BJ (cell line): ENCODE measurements at regions not wholly inside any gene's neighbourhood (a gene's known extent, or its start where the extent isn't known, plus 50 kb on each side); places are given as distances from the start of the nearest gene placed in this dataset.

ENCODE experiments used
- CTCF ChIA-PET: fragments of 350-600 bp; formaldehyde crosslinking; extraction: SDS; loops from one replicate; lab custom pipeline; 2021; ENCODE audit warnings: antibody characterized with exemption, inconsistent platforms; lab: Yijun Ruan, JAX
- POLR2A ChIA-PET: fragments of 300-600 bp; sonication (Branson Sonifier 250); formaldehyde crosslinking; extraction: SDS; loops from one replicate; lab custom pipeline; 2021; ENCODE audit warnings: antibody characterized with exemption; lab: Charles Lee
- DNase-seq: peaks from one replicate; pipeline ENCODE4 v3.0.0-alpha.2; 2011; ENCODE audit warnings: low read depth
- H3K27me3 ChIP-seq: 2 replicates; pipeline ENCODE4 v1.6.0; 2011; ENCODE audit warnings: low read length; ENCODE audit not compliant: control insufficient read depth, insufficient read depth
- H3K36me3 ChIP-seq: 2 replicates; pipeline ENCODE4 v1.5.1; 2011; ENCODE audit warnings: low read length; ENCODE audit not compliant: control insufficient read depth, insufficient read depth
- H3K4me3 ChIP-seq: 2 replicates; pipeline ENCODE4 v1.5.1; 2011; ENCODE audit warnings: low read depth, mild to moderate bottlenecking, control low read depth, low read length
- CTCF ChIP-seq: IDR thresholded peaks from 2 replicates; pipeline ENCODE4 v1.5.1; 2011; ENCODE audit warnings: low read depth, mild to moderate bottlenecking, control low read depth, inconsistent platforms, low read length, moderate library complexity; ENCODE audit not compliant: insufficient read depth

GRCh38 chr14:34094384-34094783 is 143.5 kb upstream of the EGLN3 start:
- TF ChIP-seq CTCF = no peak
- H3K4me3 ChIP-seq = no peak overlapping the region
- DNase-seq = no peak
- H3K27me3 ChIP-seq = no peaks in the 10 kb centered on the region; the same call in 1 of the 2 replicates
- H3K36me3 ChIP-seq = no peaks in the 10 kb centered on the region
- POLR2A ChIA-PET = no interaction called here
- CTCF ChIA-PET = interaction anchor here (1.9 to 13.1 kb wide), 2 partner anchors 134 to 252 kb away, joined by 5 to 304 read pairs; no protein-coding TSS in a partner anchor

- no peaks in the 10 kb centered on the region for H3K36me3 ChIP-seq
- DNase-seq = no peak
- CTCF ChIA-PET = interaction anchor here (1.9 to 13.1 kb wide), 2 partner anchors 134 to 252 kb away, joined by 5 to 304 read pairs; no protein-coding TSS in a partner anchor
- H3K27me3 ChIP-seq = no peaks in the 10 kb centered on the region; the same call in 1 of the 2 replicates
- no peak for TF ChIP-seq CTCF
- H3K4me3 ChIP-seq = no peak overlapping the region
- POLR2A ChIA-PET = no interaction called here
These were observed 143.0 kb upstream of the EGLN3 start for GRCh38 chr14:34093883-34094282.

GRCh38 chr14:34090451-34090850 is 139.6 kb upstream of the EGLN3 start:
- no peak for TF ChIP-seq CTCF
- 0 out of 2 replicates have a peak, but pooled peaks cover 1% of the 10 kb centered on the region for H3K27me3 ChIP-seq
- H3K36me3 ChIP-seq = no peaks in the 10 kb centered on the region
- no peak for DNase-seq
- POLR2A ChIA-PET = no interaction called here
- CTCF ChIA-PET = interaction anchor here (0.9 kb wide), 1 partner anchor 8 kb away, joined by 3 read pairs; no protein-coding TSS in a partner anchor
- no peak overlapping the region for H3K4me3 ChIP-seq

GRCh38 chr14:34088914-34089313 is 138.0 kb upstream of the EGLN3 start:
- TF ChIP-seq CTCF = no peak
- DNase-seq = no peak
- CTCF ChIA-PET = interaction anchor here (1.4 to 3.3 kb wide), 2 partner anchors 9 to 12 kb away, joined by 4 to 26 read pairs; no protein-coding TSS in a partner anchor
- POLR2A ChIA-PET = no interaction called here
- Histone ChIP-seq H3K27me3 (peaks cover 3% of the 10 kb centered on the region; the same call in 1 of the 2 replicates), H3K36me3 (no peaks in the 10 kb centered on the region), H3K4me3 (no peak overlapping the region)

GRCh38 chr14:34087571-34087970 is 136.7 kb upstream of the EGLN3 start:
- CTCF ChIA-PET = interaction anchor here (1.4 to 3.3 kb wide), 2 partner anchors 10 to 13 kb away, joined by 4 to 26 read pairs; no protein-coding TSS in a partner anchor
- H3K4me3 ChIP-seq = no peak overlapping the region
- no peak for TF ChIP-seq CTCF
- no peak for DNase-seq
- H3K36me3 ChIP-seq = no peaks in the 10 kb centered on the region
- H3K27me3 ChIP-seq = peaks cover 5% of the 10 kb centered on the region; the same call in 1 of the 2 replicates
- POLR2A ChIA-PET = no interaction called here
